ENCODE measurements at regions not wholly inside any gene's neighbourhood (a gene's known extent, or its start where the extent isn't known, plus 50 kb on each side); places are given as distances from the start of the nearest gene placed in this dataset.

DNA sequence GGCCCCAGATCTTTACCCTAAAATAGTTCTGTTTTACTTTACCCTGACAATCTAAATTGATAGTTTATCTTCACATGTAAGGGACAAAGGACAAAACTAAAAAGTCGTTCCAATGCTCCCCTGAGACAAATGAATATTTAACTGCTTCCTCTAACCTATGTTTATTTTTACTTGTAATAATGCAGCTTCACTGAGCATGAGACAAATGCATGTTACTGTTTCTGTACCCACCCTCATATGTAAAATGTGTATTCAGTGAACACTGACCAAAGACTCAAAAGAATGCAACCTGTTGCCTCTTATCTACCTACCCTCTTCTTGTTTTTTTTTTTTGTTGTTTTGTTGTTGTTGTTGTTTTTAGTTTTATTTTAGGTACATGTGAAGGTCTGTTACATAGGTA is 1570.9 kb upstream of the SLC39A10 start:
- TF ChIP-seq, protein P1, sequence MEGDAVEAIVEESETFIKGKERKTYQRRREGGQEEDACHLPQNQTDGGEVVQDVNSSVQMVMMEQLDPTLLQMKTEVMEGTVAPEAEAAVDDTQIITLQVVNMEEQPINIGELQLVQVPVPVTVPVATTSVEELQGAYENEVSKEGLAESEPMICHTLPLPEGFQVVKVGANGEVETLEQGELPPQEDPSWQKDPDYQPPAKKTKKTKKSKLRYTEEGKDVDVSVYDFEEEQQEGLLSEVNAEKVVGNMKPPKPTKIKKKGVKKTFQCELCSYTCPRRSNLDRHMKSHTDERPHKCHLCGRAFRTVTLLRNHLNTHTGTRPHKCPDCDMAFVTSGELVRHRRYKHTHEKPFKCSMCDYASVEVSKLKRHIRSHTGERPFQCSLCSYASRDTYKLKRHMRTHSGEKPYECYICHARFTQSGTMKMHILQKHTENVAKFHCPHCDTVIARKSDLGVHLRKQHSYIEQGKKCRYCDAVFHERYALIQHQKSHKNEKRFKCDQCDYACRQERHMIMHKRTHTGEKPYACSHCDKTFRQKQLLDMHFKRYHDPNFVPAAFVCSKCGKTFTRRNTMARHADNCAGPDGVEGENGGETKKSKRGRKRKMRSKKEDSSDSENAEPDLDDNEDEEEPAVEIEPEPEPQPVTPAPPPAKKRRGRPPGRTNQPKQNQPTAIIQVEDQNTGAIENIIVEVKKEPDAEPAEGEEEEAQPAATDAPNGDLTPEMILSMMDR (IDR thresholded peaks at IDR 0.05 in 8 of 11, conservative IDR thresholded peaks at IDR 0.05 in 3 of 11), result no peak
- no peak for TF ChIP-seq POLR2A (IDR thresholded peaks at IDR 0.05)

Data from spleen (tissue), 7 donors.